Mesenchymal stem cell (in vitro differentiated cells and primary cell): ENCODE measurements at regions not wholly inside any gene's neighbourhood (a gene's known extent, or its start where the extent isn't known, plus 50 kb on each side); places are given as distances from the start of the nearest gene placed in this dataset.
"Not testable (repeated sequence)": the region's sequence is repeated elsewhere in the genome, so short reads cannot be mapped to it uniquely, and the experiment has no call there.

Experiments used
- DNase-seq: peaks from one replicate; pipeline ENCODE4 v3.0.0-alpha.2; 2013
- H2AFZ ChIP-seq: one replicate; pipeline ENCODE4 v1.6.1; 2013; ENCODE audit warnings: low read depth, mild to moderate bottlenecking, control low read depth, inconsistent platforms, low read length, moderate library complexity
- H2AK5ac ChIP-seq: 2 replicates; pipeline ENCODE4 v1.6.1; 2013; ENCODE audit warnings: low read length, moderate library complexity, mild to moderate bottlenecking, inconsistent platforms; ENCODE audit not compliant: severe bottlenecking
- H2BK120ac ChIP-seq: one replicate; pipeline ENCODE4 v1.6.1; 2013; ENCODE audit warnings: low read depth, mild to moderate bottlenecking, inconsistent platforms, low read length, moderate library complexity
- H2BK12ac ChIP-seq, 2 experiments: one replicate each; pipeline ENCODE4 v1.6.1; 2013; ENCODE audit warnings: inconsistent platforms in 2 of 2, low read length in 2 of 2, mild to moderate bottlenecking in 2 of 2, moderate library complexity in 2 of 2, control low read depth in 1 of 2
- H2BK15ac ChIP-seq: one replicate; pipeline ENCODE4 v1.6.1; 2013; ENCODE audit warnings: mild to moderate bottlenecking, low read depth, inconsistent platforms; ENCODE audit not compliant: poor library complexity, severe bottlenecking
- H2BK5ac ChIP-seq: 2 replicates; pipeline ENCODE4 v1.6.1; 2013; ENCODE audit warnings: low read depth, mild to moderate bottlenecking, low read length, control low read depth, inconsistent platforms; ENCODE audit not compliant: poor library complexity, severe bottlenecking
- H3K14ac ChIP-seq, 2 experiments: one replicate each; pipeline ENCODE4 v1.6.1; 2013; ENCODE audit warnings: inconsistent platforms in 2 of 2, low read length in 2 of 2, control low read depth in 1 of 2, mild to moderate bottlenecking in 1 of 2, moderate library complexity in 1 of 2
- H3K18ac ChIP-seq, 2 experiments: one replicate each; pipeline ENCODE4 v1.6.1; 2013; ENCODE audit warnings: inconsistent platforms in 2 of 2, low read length in 2 of 2, control low read depth in 1 of 2, low read depth in 1 of 2, mild to moderate bottlenecking in 1 of 2
- H3K23ac ChIP-seq, 2 experiments: one replicate each; pipeline ENCODE4 v1.6.1; 2013; ENCODE audit warnings: inconsistent platforms in 2 of 2, low read length in 2 of 2, mild to moderate bottlenecking in 2 of 2, moderate library complexity in 2 of 2, control low read depth in 1 of 2
- H3K27ac ChIP-seq: 2 replicates; pipeline ENCODE4 v1.5.1; 2013; ENCODE audit warnings: mild to moderate bottlenecking, moderate library complexity, low read length, control low read depth, inconsistent platforms; ENCODE audit not compliant: poor library complexity, severe bottlenecking
- H3K27me3 ChIP-seq, 2 experiments: 2 replicates each; pipeline versions ENCODE4 v1.6.1 to v1.7.0; 2013; ENCODE audit warnings: low read length in 2 of 2, mild to moderate bottlenecking in 2 of 2, moderate library complexity in 2 of 2, control low read depth in 1 of 2, inconsistent platforms in 1 of 2; ENCODE audit not compliant: control insufficient read depth in 1 of 2, insufficient read depth in 1 of 2
- H3K36me3 ChIP-seq, 2 experiments: 2 replicates each; pipeline versions ENCODE4 v1.6.1 to v1.7.0; 2013; ENCODE audit warnings: low read length in 2 of 2, control low read depth in 1 of 2, inconsistent platforms in 1 of 2, low read depth in 1 of 2, mild to moderate bottlenecking in 1 of 2; ENCODE audit not compliant: insufficient read depth in 2 of 2, control insufficient read depth in 1 of 2
- H3K4ac ChIP-seq, 2 experiments: one replicate each; pipeline ENCODE4 v1.6.1; 2013; ENCODE audit warnings: inconsistent platforms in 2 of 2, low read length in 2 of 2, mild to moderate bottlenecking in 2 of 2, moderate library complexity in 2 of 2, control low read depth in 1 of 2, low read depth in 1 of 2
- H3K4me1 ChIP-seq: 2 replicates; pipeline ENCODE4 v1.6.1; 2013; ENCODE audit warnings: low read depth, low read length, control low read depth; ENCODE audit not compliant: control insufficient read depth, insufficient read depth
- H3K4me2 ChIP-seq: 2 replicates; pipeline ENCODE4 v1.6.1; 2013; ENCODE audit warnings: low read length, mild to moderate bottlenecking, inconsistent platforms; ENCODE audit not compliant: poor library complexity, severe bottlenecking
- H3K4me3 ChIP-seq, 2 experiments: 2 replicates each; pipeline versions ENCODE4 v1.5.1 to v1.7.0; 2013; ENCODE audit warnings: low read length in 2 of 2, mild to moderate bottlenecking in 2 of 2, control low read depth in 1 of 2, low read depth in 1 of 2; ENCODE audit not compliant: insufficient read depth in 1 of 2
- H3K79me1 ChIP-seq: replicated peaks from 2 replicates; pipeline ENCODE4 v1.6.1; 2013; ENCODE audit warnings: mild to moderate bottlenecking, control low read depth, low read length, inconsistent platforms; ENCODE audit not compliant: poor library complexity, severe bottlenecking
- H3K9ac ChIP-seq: 2 replicates; pipeline ENCODE4 v1.7.0; 2013; ENCODE audit warnings: mild to moderate bottlenecking, low read length, moderate library complexity
- H3K9me3 ChIP-seq: 2 replicates; pipeline ENCODE4 v1.7.0; 2013; ENCODE audit warnings: mild to moderate bottlenecking, low read length; ENCODE audit not compliant: control insufficient read depth
- H4K8ac ChIP-seq: one replicate; pipeline ENCODE4 v1.6.1; 2013; ENCODE audit warnings: inconsistent platforms, mild to moderate bottlenecking, low read length, moderate library complexity
- H4K91ac ChIP-seq: one replicate; pipeline ENCODE4 v1.6.1; 2013; ENCODE audit warnings: mild to moderate bottlenecking, low read length, inconsistent platforms
- WGBS: methylation state at CpG from one replicate; pipeline ENCODE4 v1.1.7; 2013; ENCODE audit warnings: mixed read lengths; 5-methylcytosine and 5-hydroxymethylcytosine counted together

DNA sequence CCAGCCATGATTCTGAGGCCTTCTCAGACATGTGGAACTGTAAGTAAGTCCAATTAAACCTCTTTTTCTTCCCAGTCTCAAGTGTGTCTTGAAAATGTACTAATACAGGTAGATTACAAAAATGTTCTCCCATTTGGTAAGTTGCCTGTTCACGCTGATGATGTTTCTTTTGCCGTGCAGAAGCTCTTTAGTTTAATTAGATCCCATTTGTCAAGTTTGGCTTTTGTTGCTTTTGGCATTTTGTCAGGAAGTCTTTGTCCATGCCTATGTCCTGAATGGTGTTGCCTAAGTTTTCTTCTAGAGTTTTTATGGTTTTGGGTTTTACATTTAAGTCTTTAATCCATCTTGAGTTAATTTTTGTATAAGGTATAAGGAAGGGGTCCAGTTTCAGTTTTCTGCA lies 712.5 kb upstream of the ZNF608 start:
- not testable (repeated sequence) for H3K9ac ChIP-seq, H3K4me2 ChIP-seq, H3K4me3 ChIP-seq, H2AFZ ChIP-seq, H2BK120ac ChIP-seq, H3K36me3 ChIP-seq, H3K27me3 ChIP-seq, H3K9me3 ChIP-seq, H2AK5ac ChIP-seq, H2BK5ac ChIP-seq, H3K14ac ChIP-seq, H3K18ac ChIP-seq, H3K23ac ChIP-seq, H2BK15ac ChIP-seq, H2BK12ac ChIP-seq, DNase-seq, H4K91ac ChIP-seq, H4K8ac ChIP-seq, H3K4ac ChIP-seq, H3K79me1 ChIP-seq, H3K27ac ChIP-seq, H3K4me1 ChIP-seq
- WGBS, result 97% methylated on average over 2 of the region's 2 CpGs

GRCh38 chr5:125461641-125462072 lies 715.2 kb upstream of the ZNF608 start:
- no peaks in the 10 kb centered on the region for H3K9me3 ChIP-seq
- H3K27ac ChIP-seq, result no peak overlapping the region
- no peak overlapping the region for H2BK120ac ChIP-seq
- H2BK12ac ChIP-seq, result no peak overlapping the region
- DNase-seq, result peak; percentile 14
- H3K4me2 ChIP-seq, result no peak overlapping the region
- no peaks in the 10 kb centered on the region for H3K79me1 ChIP-seq
- H3K23ac ChIP-seq, result no peak overlapping the region
- no peak overlapping the region for H3K9ac ChIP-seq
- no peak overlapping the region for H4K91ac ChIP-seq
- H3K4ac ChIP-seq, result no peak overlapping the region
- H2BK15ac ChIP-seq, result no peak overlapping the region
- H2BK5ac ChIP-seq, result no peak overlapping the region
- no peak overlapping the region for H3K4me3 ChIP-seq
- no peaks in the 10 kb centered on the region for H3K36me3 ChIP-seq
- H3K27me3 ChIP-seq, result no peaks in the 10 kb centered on the region
- H3K14ac ChIP-seq, result no peak overlapping the region
- 86% methylated on average over 3 of the region's 5 CpGs for WGBS
- H4K8ac ChIP-seq, result no peak overlapping the region
- no peak overlapping the region for H3K18ac ChIP-seq
- H2AK5ac ChIP-seq, result no peak overlapping the region
- H2AFZ ChIP-seq, result no peak overlapping the region
- H3K4me1 ChIP-seq, result no peaks in the 10 kb centered on the region

DNA sequence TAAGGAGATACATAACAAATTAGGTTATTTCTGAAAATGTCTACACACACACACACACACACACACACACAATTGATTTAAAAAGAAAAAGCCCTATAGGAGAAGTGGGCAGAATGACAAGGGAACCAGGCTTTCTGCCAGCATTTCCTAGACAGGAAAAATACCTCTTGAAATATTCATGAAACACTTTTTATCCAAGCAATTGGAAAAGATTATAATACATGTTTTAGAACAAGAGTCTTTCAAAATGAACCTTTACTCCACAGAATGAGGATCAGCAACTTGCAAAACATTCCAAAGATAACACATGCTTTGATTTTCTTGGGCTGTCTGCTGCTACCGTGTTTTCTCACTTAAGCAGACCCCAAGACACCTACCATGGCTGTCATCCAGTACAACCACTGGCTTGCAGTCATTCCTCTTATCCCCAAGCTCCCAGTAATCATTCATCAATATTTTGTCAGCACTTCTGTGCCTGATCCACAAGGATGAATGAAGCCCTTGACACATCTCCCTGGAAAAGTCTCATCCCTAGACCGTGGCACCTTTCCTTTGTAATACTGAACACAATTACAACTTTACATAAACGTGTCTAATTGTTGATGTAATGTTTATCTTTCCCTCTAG lies 717.1 kb upstream of the ZNF608 start:
- no peak overlapping the region for H2BK12ac ChIP-seq
- H3K4me3 ChIP-seq, result no peak overlapping the region
- no peak overlapping the region for H2AFZ ChIP-seq
- H2BK5ac ChIP-seq, result no peak overlapping the region
- no peaks in the 10 kb centered on the region for H3K9me3 ChIP-seq
- H3K27me3 ChIP-seq, result no peaks in the 10 kb centered on the region
- DNase-seq, result no peak
- H3K23ac ChIP-seq, result no peak overlapping the region
- H3K79me1 ChIP-seq, result no peaks in the 10 kb centered on the region
- H3K27ac ChIP-seq, result no peak overlapping the region
- H2BK120ac ChIP-seq, result no peak overlapping the region
- no peak overlapping the region for H2BK15ac ChIP-seq
- no peak overlapping the region for H2AK5ac ChIP-seq
- H3K4me1 ChIP-seq, result peaks cover 2% of the 10 kb centered on the region
- no peak overlapping the region for H4K8ac ChIP-seq
- H4K91ac ChIP-seq, result no peak overlapping the region
- H3K18ac ChIP-seq, result no peak overlapping the region
- no peak overlapping the region for H3K9ac ChIP-seq
- no peak overlapping the region for H3K4me2 ChIP-seq
- H3K4ac ChIP-seq, result no peak overlapping the region
- no peak overlapping the region for H3K14ac ChIP-seq
- 82% methylated on average over 2 of the region's 3 CpGs for WGBS
- H3K36me3 ChIP-seq, result no peaks in the 10 kb centered on the region

DNA sequence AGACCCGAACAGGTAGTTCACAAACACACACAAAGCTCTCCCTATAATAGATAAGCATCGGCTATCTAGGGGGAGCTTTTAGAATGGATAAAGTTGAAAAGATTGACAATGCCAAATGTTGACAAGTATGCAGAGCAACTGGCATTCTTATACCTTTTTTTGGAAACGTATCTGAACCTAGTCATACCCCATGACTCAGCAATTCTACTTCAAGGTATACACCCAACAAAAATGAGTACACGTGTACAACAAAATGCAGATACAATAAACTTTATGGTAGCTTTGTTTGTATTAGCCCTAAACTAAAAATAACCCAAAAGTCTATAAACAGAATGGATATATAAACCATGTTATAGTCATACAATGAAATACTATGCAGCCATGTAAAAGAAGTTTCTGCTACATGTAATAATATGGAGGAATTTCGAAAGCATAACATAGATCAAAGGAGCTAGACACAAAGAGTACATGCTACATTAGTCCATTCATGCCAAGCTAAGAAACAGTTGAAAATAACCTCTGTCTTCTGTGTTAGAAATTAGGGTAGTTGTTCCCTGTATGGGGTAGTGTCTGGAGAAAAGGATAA lies 718.5 kb upstream of the ZNF608 start:
- H3K14ac ChIP-seq, result no peak overlapping the region
- H3K9ac ChIP-seq, result no peak overlapping the region
- no peak overlapping the region for H3K18ac ChIP-seq
- no peak overlapping the region for H4K8ac ChIP-seq
- H2AFZ ChIP-seq, result no peak overlapping the region
- H2BK5ac ChIP-seq, result no peak overlapping the region
- no peaks in the 10 kb centered on the region for H3K9me3 ChIP-seq
- no peak overlapping the region for H3K27ac ChIP-seq
- H2BK120ac ChIP-seq, result no peak overlapping the region
- H2BK12ac ChIP-seq, result no peak overlapping the region
- WGBS, result no CpG with 5 or more reads among the region's 5 CpGs
- H3K79me1 ChIP-seq, result no peaks in the 10 kb centered on the region
- H3K4ac ChIP-seq, result no peak overlapping the region
- H3K23ac ChIP-seq, result no peak overlapping the region
- H3K4me3 ChIP-seq, result no peak overlapping the region
- no peak overlapping the region for H3K4me2 ChIP-seq
- H3K4me1 ChIP-seq, result peaks cover 2% of the 10 kb centered on the region
- H3K27me3 ChIP-seq, result no peaks in the 10 kb centered on the region
- H2BK15ac ChIP-seq, result no peak overlapping the region
- H4K91ac ChIP-seq, result no peak overlapping the region
- H3K36me3 ChIP-seq, result no peaks in the 10 kb centered on the region
- DNase-seq, result no peak
- no peak overlapping the region for H2AK5ac ChIP-seq
